Amniotic stem cell (primary cell): ENCODE measurements at regions not wholly inside any gene's neighbourhood (a gene's known extent, or its start where the extent isn't known, plus 50 kb on each side); places are given as distances from the start of the nearest gene placed in this dataset.

Experiments used
- DNase-seq: peaks from one replicate; lab custom pipeline; 2025; lab: John Stamatoyannopoulos, UW

GRCh38 chr12:4223273-4223845 is 50.2 kb upstream of the CCND2 start:
- DNase-seq, result no peak

- no peak for DNase-seq
These were observed 52.3 kb upstream of the CCND2 start for GRCh38 chr12:4221258-4221620.

GRCh38 chr12:4220536-4221257 is 52.9 kb upstream of the CCND2 start:
- no peak for DNase-seq

- DNase-seq, result no peak
These were observed 56.5 kb upstream of the CCND2 start for GRCh38 chr12:4217091-4217490.

GRCh38 chr12:4216187-4216927 is 57.2 kb upstream of the CCND2 start:
- DNase-seq, result no peak

GRCh38 chr12:4215229-4216186 is 58.1 kb upstream of the CCND2 start:
- DNase-seq, result no peak

- DNase-seq, result no peak
These were observed 58.7 kb upstream of the CCND2 start for GRCh38 chr12:4214877-4215228.

GRCh38 chr12:4213471-4213870 is 60.1 kb upstream of the CCND2 start:
- DNase-seq, result no peak

DNA sequence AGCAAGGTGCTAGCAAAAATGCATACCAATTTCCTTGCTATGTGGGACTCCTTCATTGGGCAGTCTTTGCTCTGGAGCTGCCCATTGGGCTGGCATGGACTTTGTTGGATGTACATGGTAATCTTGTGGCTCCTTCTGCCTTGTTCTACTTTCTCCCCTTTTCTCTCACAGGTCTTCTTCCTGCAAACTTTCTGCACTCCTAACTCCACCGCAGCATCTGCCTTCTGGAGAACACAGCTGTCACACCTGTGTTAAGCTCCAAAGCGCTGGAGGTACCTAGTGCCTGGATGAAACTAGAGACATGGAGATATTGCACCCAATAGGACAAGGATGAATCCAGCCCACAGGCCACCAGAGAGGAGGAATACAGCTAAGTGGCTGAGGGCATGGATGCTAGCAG is 60.7 kb upstream of the CCND2 start:
- DNase-seq, result no peak

GRCh38 chr12:4211372-4211771 is 62.2 kb upstream of the CCND2 start:
- no peak for DNase-seq

DNA sequence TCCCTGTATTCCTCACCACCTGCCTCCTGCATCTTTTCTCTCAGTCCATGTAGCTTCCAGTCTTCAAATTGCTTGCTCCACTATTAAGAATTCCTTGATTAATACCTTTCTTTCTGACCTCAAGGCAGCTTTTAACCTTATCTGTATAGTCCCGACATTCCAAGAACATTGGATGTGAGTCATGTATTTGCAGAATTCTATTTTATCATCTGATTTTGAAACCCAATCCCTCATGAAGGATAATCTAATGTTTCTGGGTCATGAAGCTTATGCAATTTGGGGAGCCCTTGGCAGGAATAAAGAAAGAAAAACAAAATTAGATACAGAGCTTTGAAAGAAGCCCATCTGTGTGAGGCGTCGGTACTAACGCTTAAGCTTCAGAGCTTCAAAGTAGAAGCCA is 63.4 kb upstream of the CCND2 start:
- DNase-seq, result no peak

DNA sequence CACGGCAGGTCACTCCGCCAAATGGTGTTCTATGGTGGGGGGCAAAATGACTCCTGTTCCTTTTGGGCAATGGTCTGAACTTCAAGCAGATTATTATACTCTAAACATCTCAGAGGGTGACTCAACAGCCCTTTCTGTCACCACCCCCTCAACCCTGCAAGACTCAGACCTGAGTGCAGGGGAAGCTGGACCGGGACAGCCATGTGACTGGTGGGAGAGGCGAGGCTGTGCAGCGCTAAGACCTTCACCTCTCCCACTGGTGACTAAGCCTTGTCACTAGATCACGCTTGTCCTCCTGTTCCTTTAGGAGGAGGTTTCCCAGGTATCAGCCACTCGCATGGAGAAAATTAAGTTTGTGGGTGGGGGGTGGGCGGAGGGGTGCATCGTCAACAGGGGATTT is 67.1 kb upstream of the CCND2 start:
- no peak for DNase-seq

- DNase-seq, result no peak
These were observed 69.7 kb upstream of the CCND2 start for GRCh38 chr12:4203772-4204376.

GRCh38 chr12:4202918-4203317 is 70.6 kb upstream of the CCND2 start:
- DNase-seq, result no peak

DNA sequence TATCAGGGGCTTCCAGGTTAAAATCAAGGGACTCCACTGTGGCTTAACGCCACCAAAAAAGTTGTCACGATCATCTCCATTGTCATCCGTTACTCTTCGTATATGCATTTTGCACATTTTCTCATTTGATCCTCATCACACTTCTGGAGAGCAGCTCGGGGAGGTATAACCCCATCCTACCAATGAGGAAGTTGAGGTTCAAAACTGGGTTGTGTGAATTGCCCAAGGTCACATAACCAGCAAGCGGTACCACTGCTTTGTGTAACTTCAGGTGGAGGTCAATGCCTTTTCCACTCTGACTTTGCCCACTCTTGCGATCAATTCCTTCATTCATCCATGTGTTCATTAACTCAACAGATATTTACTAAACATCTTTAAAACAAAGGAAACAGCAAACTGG is 71.1 kb upstream of the CCND2 start:
- DNase-seq, result no peak

- no peak for DNase-seq
These were observed 72.0 kb upstream of the CCND2 start for GRCh38 chr12:4201333-4202100.

DNA sequence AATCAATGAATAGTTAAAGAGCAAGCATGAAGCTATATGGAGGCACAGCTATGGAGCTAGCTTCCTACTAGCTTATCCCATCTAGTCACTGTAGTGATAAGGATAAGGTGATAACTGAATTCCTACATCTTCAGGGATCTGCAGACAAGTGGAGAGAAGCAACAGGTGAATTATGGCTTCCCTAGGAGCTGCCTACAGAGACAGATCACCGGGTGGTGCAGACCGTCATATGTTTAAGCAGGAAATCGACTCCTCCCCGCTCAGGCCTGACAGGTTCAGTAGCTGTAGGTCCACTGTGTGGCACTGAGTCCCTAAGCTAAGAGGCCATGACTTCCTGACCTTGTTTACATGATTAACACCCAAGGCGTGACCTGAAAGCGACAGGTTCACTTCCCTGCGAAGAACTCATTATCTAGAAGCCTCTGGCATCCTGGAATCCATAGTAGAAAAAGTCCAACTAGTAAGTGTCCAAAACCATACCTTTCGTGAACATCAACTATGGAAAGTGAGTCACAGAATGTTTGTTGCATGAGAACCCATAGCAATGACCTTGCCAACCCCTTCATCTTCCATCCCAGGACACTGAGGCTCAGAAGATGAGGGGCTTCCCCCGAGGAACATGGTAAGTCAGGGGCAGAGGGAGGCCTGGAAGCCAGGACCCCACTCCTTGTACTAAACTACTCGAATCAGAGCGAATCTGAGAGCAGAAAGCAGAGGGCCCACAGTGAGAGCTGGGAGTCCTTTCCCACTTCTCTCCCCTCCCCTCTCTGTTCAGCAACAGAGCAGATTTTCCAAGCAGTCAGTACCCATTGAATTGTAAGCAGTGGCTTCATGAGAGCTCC is 75.4 kb upstream of the CCND2 start:
- no peak for DNase-seq

DNA sequence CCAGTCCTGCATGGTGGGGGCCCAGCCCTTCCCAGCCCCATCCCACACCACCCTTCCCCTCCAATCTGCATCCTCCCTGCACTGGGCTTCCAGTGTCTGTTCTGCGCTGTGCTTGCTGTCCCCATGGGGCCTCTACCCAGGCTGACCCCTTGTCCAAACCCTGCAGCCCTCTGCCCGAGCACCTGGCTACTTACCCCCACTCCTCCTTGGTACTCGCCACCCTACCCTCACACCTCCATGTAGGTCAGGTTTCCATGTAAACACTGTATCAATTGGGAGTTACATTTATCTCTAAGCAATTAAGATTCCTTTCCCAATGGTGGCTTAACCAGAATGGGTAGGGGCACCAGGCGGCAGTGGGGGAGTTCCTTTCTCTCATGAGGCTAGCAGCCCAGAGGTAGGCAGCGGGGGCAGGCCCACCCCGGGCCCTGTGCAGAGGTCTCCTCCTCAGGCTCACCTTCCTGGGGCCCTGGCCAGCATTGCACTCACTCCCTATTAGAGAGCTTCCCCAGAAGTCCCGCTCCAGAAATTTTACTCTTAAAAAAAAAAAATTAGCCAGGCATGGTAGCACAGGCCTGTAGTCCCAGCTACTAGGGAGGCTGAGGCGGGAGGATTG is 76.6 kb upstream of the CCND2 start:
- DNase-seq, result no peak

DNA sequence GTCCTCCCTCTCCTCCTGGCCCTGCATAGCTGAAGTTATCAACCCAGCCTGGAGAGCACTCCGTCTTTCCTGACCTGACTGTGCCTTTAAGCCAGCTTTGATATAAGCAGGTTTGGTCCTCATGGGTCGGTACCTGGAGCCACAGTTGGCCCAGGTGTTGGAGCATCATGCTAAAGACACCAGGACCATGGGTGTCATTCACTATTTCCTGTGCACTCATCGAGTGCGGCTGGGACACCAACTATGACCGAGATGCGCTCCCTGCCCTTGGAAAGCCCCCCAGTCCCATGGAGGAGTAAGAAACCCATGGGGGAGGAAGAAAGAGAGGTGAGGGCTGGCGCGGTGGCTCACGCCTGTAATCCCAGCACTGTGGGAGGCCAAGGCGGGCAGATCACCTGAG is 78.9 kb upstream of the CCND2 start:
- DNase-seq, result no peak

DNA sequence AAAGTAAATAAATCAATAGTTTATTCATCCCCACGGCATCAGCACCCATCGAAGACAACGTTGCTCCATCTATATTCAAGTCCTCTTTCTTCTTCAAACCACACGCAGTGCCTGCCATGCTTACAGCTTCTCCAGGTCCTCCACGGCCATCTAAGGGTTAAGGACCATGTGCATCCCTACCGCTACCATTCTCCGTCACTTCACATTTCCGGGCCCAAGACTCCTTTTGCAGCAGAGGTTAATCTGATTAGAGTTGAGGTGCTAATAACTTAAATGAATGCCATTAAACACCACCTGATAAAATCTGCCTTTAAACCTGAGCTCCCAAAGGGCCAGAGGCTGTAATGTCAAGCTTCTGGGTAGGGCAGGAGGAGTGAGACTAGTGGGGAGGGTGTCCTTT is 79.7 kb upstream of the CCND2 start:
- DNase-seq, result no peak
